GM13976 (cell line): ENCODE measurements at regions not wholly inside any gene's neighbourhood (a gene's known extent, or its start where the extent isn't known, plus 50 kb on each side); places are given as distances from the start of the nearest gene placed in this dataset.

ENCODE experiments used
- DNase-seq: peaks from one replicate; pipeline ENCODE4 v3.0.0; 2012; ENCODE audit warnings: low spot score
- CTCF ChIP-seq: IDR thresholded peaks from 2 replicates; pipeline ENCODE4 v1.5.1; 2012; ENCODE audit warnings: borderline replicate concordance, mild to moderate bottlenecking; ENCODE audit not compliant: insufficient read depth; ENCODE audit errors: extremely low read depth, missing control alignments, control extremely low read depth
- in situ Hi-C: fragments of 300-500 bp; cut with MboI; formaldehyde crosslinking; loops from one replicate; pipeline ENCODE4 v1.12.0; 2022; ENCODE audit warnings: low sequenced_read_pairs, mixed read lengths, inconsistent platforms; ENCODE audit not compliant: unreplicated experiment

GRCh38 chr16:63596716-63597115, 1525.1 kb downstream of the CDH11 start:
- DNase-seq, result no peak
- in situ Hi-C loops, result no loop called here
- TF ChIP-seq CTCF, result no peak

- DNase-seq, result no peak
- in situ Hi-C loops, result no loop called here
- no peak for TF ChIP-seq CTCF
Measured at GRCh38 chr16:63592852-63593251, 1529.0 kb downstream of the CDH11 start.

- in situ Hi-C loops, result no loop called here
- no peak for DNase-seq
Measured at GRCh38 chr16:63581570-63581969, 1540.3 kb downstream of the CDH11 start.

GRCh38 chr16:63578791-63579190, 1542.6 kb upstream of the CDH8 start:
- TF ChIP-seq CTCF, result no peak
- in situ Hi-C loops, result no loop called here

More at GRCh38 chr16:63581570-63581969, 1540.3 kb downstream of the CDH11 start:
- TF ChIP-seq CTCF, result no peak

GRCh38 chr16:63577891-63578290, 1541.7 kb upstream of the CDH8 start:
- TF ChIP-seq CTCF, result no peak
- in situ Hi-C loops, result no loop called here
- DNase-seq, result no peak

More at GRCh38 chr16:63578791-63579190, 1542.6 kb upstream of the CDH8 start:
- DNase-seq, result no peak

GRCh38 chr16:63575041-63575440, 1538.8 kb upstream of the CDH8 start:
- in situ Hi-C loops, result no loop called here
- no peak for TF ChIP-seq CTCF

GRCh38 chr16:63568164-63568563, 1531.9 kb upstream of the CDH8 start:
- no peak for DNase-seq
- in situ Hi-C loops, result no loop called here
- TF ChIP-seq CTCF, result no peak

More at GRCh38 chr16:63575041-63575440, 1538.8 kb upstream of the CDH8 start:
- DNase-seq, result no peak
